ENCODE measurements at regions not wholly inside any gene's neighbourhood (a gene's known extent, or its start where the extent isn't known, plus 50 kb on each side); places are given as distances from the start of the nearest gene placed in this dataset.

- no peak for TF ChIP-seq NANOG (IDR thresholded peaks at IDR 0.05; ENCODE audit: insufficient read depth, low read depth, low read length, poor library complexity, severe bottlenecking)
Observed at GRCh38 chr1:219042769-219043168, 130.9 kb upstream of the LYPLAL1 start (continued).
